ENCODE measurements at regions not wholly inside any gene's neighbourhood (a gene's known extent, or its start where the extent isn't known, plus 50 kb on each side); places are given as distances from the start of the nearest gene placed in this dataset.

DNA sequence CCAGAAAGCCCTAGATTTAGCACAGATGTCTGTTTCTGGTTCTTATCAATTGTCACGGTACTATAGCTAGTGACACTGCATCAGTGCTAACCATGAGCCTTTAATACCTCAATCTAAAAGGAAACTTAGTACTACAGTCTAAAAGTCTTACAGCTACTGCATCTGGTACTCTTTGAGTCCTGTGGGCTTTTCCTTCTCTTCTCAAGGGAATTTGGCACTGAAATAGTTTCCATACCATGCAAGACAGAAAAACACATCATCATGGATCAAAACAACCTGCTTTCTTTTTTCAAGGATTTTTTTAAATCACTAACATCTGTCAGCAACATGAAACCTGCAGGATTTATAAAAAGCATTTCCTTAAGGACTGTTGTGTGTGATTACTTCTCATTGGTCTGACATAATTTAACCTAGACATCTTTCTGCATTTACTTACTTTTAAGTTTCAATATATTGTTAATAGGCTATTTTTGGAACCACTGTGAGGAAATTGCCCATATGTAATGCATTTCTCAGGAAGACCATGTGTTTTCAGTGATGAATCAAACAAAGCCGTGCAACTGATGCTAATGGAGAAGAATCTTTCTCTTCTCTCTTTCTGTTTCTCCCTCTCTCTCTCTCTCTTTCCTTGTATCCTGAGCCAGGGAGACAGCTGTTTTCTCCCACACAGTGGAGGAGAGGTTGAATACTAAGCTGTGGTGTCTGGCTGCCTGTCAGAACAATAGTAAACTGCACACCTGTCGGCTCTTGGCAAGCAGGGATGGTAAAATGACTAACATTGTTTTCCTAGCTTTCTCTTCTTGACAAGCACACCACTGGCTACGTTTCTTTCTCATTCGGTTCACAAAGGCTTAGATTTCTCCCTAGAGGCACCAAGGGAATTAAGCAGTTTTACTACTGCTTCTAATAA, 273.4 kb downstream of the CSNK1G3 start:
- TF ChIP-seq TAF1 (IDR thresholded peaks at IDR 0.05; ENCODE audit: borderline replicate concordance, low read depth, low read length) (no peak), EZH2phosphoT487 (IDR thresholded peaks at IDR 0.05; ENCODE audit: borderline replicate concordance, low read depth) (no peak), YY1 (IDR thresholded peaks at IDR 0.05; ENCODE audit: low read depth) (no peak), RAD21 (IDR thresholded peaks at IDR 0.05; ENCODE audit: low read length) (peak; percentile 26; the same call in 1 of the 2 replicates), POLR2AphosphoS5 (IDR thresholded peaks at IDR 0.05; ENCODE audit: low read depth, low read length) (0 out of 2 replicates have a peak, but pooled peaks have one; percentile 12), GATA2 (CRISPR knock-in tag; IDR thresholded peaks at IDR 0.05) (0 out of 2 replicates have a peak, but pooled peaks have one; percentile 12), PBX3 (IDR thresholded peaks at IDR 0.05) (peak; percentile 66), RFX5 (IDR thresholded peaks at IDR 0.05; ENCODE audit: low read length) (no peak)
- TF ChIP-seq, protein P1, sequence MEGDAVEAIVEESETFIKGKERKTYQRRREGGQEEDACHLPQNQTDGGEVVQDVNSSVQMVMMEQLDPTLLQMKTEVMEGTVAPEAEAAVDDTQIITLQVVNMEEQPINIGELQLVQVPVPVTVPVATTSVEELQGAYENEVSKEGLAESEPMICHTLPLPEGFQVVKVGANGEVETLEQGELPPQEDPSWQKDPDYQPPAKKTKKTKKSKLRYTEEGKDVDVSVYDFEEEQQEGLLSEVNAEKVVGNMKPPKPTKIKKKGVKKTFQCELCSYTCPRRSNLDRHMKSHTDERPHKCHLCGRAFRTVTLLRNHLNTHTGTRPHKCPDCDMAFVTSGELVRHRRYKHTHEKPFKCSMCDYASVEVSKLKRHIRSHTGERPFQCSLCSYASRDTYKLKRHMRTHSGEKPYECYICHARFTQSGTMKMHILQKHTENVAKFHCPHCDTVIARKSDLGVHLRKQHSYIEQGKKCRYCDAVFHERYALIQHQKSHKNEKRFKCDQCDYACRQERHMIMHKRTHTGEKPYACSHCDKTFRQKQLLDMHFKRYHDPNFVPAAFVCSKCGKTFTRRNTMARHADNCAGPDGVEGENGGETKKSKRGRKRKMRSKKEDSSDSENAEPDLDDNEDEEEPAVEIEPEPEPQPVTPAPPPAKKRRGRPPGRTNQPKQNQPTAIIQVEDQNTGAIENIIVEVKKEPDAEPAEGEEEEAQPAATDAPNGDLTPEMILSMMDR (IDR thresholded peaks at IDR 0.05) = no peak
- TF ChIP-seq, protein P2, sequence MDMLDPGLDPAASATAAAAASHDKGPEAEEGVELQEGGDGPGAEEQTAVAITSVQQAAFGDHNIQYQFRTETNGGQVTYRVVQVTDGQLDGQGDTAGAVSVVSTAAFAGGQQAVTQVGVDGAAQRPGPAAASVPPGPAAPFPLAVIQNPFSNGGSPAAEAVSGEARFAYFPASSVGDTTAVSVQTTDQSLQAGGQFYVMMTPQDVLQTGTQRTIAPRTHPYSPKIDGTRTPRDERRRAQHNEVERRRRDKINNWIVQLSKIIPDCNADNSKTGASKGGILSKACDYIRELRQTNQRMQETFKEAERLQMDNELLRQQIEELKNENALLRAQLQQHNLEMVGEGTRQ (IDR thresholded peaks at IDR 0.05; ENCODE audit: borderline replicate concordance, low read depth, low read length) = no peak
- TF ChIP-seq, protein P3, sequence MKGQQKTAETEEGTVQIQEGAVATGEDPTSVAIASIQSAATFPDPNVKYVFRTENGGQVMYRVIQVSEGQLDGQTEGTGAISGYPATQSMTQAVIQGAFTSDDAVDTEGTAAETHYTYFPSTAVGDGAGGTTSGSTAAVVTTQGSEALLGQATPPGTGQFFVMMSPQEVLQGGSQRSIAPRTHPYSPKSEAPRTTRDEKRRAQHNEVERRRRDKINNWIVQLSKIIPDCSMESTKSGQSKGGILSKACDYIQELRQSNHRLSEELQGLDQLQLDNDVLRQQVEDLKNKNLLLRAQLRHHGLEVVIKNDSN (IDR thresholded peaks at IDR 0.05; ENCODE audit: borderline replicate concordance, low read depth) = no peak

Data from SK-N-SH (cell line).